Right kidney (tissue), 1 donor: ENCODE measurements at regions not wholly inside any gene's neighbourhood (a gene's known extent, or its start where the extent isn't known, plus 50 kb on each side); places are given as distances from the start of the nearest gene placed in this dataset.
"Not testable (repeated sequence)": the region's sequence is repeated elsewhere in the genome, so short reads cannot be mapped to it uniquely, and the experiment has no call there.

Experiments used
- DNase-seq: peaks from one replicate; pipeline ENCODE4 v3.0.0-alpha.2; 2016

DNA sequence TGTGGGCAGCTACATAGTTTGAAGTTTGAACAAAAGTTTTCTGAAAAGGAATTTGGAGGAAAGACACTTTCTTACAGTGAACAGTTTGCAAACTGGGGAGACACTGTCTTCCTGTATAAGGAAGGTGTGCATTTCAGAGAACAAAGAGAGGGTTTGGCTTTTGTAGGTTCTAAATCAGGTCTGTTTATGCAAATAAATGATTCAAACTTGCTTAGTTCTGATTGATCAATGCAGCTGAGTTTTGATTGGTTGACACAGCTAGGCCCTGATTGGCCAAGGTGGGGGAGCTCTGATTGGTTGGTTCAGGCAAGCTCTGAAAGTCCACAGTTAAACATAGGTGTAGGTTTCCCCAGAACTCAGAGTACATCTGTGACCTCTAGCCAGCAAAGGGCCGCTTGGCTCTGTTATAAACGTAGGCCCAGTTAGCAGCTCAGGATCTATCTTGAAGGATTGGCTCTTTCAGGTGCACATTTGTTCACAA, 63.0 kb upstream of the ENPP6 start:
- DNase-seq: no peak

DNA sequence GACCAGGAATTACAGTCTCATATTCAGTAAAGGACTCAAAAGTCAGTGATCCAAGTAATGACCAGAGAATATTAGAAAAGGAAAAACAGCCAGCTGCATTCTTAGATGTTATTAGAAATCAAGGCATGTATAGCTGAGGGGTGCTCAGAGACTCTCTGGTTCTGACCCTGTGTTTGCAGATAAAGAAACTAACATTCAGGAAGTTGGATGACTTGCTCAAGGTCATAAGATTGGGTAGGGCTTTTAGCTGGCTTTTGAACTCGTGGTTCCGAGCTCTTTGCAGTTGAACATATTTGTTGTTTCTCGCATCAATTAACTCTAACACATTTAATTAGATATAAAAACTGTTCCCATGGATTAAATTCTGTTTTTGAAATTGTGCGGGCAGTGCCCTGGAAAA, 62.5 kb upstream of the ENPP6 start:
- DNase-seq: no peak

DNA sequence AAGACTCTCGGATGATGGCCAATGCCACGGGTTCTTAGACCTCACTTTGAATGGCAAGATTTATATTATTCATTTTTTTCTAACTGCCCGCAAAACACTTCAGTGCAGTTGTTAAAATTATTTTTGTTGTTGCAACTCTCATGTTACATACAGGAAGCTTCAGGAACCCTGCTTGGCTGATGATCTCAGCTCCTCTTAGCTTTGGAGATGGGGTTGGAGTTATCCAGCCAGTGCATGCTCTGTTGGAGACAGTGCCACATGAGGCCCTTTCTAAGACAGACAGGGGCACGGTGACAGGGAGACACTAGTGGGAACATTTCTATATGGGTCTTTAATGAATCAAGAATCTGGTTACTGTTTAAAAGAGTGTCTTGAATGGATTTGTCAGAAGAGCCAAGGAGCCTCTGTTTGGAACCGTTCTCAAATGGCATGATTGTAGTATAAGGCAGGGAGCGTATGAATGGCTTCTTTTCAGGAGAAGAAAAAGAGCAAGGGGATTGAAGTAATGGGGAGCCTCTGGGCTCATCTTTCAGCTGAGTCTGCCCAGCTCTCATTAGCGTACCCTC, 61.9 kb upstream of the ENPP6 start:
- DNase-seq: no peak

DNA sequence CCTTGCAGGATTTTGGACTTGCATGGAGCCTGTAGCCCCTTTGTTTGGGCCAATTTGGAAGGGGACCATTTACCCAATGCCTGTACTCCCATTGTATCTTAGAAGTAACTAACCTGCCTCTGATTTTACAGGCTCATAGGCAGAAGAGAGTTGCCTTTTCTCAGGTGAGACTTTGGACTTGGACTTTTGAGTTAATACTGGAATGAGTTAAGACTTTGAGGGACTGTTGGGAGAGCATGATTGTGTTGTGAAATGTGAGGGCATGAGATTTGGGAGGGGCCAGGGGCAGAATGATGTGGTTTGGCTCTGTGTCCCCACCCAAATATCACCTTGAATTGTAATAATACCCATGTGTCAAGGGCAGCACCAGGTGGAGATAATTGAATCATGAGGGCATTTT, 60.1 kb upstream of the ENPP6 start:
- DNase-seq: not testable (repeated sequence)

DNA sequence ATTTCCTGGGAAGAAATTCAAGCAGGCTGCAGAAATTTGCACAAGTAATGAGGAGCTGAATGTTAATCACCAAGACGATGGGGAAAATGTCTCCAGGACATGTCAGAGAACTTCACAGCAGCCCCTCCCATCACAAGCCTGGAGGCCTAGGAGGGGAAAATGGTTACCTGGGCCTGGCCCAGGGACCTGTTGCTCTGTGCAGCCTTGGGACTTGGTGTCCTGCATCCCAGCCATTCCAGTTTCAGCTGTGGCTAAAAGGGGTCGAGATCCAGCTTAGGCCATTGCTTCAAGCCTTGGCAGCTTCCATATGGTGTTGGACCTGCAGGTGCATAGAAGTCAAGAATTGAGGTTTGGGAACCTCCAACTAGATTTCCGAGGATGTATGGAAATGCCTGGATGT, 59.3 kb upstream of the ENPP6 start:
- DNase-seq: not testable (repeated sequence)

DNA sequence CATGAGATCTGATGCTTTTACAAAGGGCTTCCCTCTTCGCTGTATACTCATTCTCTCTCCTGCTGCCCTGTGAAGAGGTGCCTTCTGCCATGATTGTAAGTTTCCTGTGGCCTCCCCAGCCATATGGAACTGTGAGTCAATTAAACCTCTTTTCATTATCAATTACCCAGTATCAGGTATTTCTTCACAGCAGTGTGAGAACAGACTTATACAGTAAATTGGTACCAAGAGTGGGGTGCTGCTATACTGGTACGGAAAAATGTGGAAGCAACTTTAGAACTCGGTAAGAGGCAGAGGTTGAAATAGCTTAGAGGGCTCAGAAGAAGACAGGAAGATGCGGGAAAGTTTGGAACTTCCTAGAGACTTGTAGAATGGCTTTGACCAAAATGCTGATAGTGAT, 58.7 kb upstream of the ENPP6 start:
- DNase-seq: not testable (repeated sequence)

DNA sequence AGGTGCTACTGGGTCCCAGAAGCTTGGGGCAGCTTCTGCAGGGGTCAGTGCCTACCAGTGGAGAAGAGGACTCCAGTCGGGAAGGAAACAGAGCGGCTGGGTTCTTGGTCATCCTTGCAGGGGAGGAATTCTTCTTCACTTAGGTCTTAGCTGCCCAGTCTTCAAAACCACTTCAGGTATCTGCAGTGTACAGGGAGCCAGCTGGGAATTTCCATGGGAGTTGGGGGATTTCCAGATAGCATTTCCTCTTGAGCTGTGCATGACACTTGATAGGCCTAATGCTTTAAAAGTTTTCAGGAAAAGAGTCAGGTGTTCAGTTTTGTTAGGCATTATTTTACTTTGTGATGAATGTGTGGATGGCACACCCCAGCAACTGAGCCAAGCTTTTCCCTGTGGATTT, 58.1 kb upstream of the ENPP6 start:
- no peak for DNase-seq

DNA sequence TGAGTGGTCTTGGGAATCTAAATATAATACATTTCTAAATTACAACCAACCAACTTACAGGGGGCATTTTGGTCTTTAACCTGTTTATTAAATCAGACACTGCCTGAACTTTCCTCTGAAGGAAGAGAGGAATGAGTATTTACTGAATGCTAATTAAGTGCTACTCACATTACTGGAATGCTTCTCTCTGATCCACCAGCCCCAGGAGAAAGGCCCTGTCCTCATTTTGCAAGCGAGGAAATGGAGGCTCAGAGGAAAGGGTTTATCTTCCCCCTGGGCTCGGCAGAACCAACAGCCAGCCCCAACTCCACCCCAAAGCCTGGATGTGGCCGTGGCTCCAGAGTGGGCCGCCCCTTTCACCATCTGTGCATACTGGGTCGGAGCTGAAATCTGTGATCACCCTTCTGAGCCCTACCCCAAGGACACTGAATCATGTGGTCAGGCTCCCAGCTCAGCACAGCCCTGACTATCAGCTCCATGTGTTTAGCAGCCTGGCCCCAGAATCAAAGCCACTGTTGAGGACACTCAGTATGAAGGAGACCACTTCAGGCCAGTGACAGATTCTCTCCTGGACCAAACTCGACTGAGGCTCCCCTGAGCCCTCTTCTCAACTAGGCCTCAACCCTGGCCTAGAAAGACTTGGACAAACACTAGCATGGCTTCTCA, 56.7 kb upstream of the ENPP6 start:
- DNase-seq: no peak

DNA sequence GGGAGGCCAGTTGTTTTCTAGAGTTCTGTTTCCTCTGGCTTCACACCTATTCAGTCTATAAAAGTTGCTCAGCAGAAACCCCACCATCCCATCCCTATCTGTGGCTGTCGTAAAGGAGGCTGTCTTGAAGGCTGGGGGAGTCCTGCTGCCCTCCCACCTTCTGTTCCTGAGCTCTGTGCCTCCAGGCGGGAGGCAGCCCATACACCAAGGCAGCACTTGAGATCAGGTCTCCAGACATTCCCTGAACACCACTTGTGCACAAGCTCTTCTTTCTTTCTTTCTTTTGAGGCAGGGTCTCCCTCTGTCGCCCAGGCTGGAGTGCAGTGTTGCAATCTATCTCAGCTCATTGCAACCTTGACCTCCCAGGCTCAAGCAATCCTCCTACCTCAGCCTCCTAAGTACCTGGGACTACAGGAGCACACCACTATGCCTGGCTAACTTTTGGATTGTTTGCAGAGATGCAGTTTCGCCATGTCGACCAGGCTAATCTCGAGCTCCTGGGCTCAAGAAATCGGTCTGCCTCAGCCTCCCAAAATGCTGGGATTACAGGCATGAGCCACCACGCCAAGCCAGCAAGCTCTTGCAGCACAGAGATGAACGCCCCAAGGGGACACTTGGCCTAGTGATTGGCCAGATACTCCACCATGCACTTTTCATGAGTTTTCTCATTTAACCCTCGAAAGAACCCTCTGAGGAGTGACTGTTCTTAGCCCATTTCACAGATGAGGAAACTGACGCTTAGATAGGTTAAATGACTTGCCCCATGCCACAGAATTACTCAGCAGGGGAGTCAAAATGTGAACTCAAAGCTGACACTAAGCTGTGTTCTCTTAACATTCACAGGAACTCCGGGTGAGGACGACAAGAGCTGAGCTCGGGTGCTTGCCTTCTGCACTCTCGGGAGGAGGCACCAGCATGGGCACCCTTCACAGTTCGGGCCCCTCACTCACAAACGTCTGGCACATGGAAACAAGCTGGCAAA, 55.8 kb upstream of the ENPP6 start:
- no peak for DNase-seq

DNA sequence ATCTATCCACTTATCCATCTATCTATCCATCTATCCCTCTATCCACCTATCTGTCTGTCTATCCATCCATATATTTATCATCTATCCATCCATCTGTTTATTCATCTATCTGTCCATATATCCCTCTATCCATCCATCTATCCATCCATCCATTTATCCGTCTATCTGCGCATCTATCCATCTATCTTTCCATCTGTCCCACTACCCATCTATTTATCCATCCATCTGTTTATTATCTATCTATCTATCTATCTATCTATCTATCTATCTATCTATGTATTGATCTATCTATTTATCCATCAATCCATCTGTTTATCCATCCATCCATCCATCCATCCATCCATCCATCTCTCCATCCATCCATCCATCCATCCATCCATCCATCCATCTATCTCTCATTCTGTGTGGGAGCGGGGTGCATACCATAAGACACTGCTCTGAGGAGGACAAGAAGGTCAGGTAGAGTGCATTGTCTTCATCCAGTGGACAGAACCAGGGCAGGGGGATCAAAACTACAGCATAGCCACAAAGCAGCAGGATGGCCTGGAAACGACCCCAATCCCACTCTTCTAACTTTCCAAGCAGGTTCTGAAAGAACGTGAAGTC, 53.2 kb upstream of the ENPP6 start:
- DNase-seq: no peak

DNA sequence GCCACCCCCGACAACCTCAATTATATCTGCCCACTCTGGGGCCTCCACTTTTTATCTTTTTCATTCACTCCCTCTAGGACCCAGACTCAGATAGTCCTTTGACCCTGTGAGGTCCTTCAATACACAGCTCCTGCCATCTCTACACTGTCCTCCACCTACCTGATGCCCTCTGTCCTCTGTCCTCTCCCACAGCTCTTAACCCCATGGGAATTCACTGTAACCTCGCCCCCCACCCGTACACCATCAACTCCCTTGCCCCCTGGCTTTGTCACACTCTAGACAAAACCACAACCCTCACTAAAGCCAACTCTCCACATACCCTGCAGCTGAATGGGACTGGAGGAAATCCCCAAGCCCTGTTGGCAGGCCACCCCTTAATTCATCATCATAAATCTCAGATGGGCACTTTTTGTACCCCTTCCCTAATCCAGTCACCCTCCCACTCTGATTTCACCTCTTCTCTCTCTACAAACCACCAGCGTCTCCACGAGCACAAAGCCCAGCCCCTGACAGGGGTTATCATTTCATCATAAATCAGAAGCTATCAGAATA, 52.3 kb upstream of the ENPP6 start:
- no peak for DNase-seq

DNA sequence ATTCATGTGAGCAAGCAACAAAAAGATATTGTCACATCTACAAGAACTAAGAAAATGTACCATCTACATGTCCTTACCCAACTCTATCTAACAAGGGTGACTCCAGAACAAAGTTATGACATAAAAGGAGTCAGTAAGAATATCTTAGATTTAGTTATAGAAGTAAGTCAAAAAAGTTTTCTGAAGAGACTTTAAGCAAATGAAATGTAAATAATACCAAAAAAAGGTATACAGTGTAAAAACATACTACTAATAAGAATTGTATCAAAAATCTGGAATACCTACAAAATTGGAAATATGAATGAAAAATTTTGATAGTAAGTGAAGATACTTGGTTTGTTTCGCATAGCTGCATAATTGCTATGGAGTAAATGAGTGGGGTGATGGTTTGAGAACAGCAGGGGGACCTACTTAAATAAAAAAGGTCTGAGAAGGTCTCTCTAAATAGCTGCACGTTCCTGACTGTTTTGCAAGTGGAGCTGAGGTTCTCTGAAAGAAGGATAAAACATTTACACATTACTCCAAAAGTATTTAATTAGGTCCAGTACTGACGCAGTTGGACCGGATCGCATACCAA, 51.0 kb upstream of the ENPP6 start:
- no peak for DNase-seq

DNA sequence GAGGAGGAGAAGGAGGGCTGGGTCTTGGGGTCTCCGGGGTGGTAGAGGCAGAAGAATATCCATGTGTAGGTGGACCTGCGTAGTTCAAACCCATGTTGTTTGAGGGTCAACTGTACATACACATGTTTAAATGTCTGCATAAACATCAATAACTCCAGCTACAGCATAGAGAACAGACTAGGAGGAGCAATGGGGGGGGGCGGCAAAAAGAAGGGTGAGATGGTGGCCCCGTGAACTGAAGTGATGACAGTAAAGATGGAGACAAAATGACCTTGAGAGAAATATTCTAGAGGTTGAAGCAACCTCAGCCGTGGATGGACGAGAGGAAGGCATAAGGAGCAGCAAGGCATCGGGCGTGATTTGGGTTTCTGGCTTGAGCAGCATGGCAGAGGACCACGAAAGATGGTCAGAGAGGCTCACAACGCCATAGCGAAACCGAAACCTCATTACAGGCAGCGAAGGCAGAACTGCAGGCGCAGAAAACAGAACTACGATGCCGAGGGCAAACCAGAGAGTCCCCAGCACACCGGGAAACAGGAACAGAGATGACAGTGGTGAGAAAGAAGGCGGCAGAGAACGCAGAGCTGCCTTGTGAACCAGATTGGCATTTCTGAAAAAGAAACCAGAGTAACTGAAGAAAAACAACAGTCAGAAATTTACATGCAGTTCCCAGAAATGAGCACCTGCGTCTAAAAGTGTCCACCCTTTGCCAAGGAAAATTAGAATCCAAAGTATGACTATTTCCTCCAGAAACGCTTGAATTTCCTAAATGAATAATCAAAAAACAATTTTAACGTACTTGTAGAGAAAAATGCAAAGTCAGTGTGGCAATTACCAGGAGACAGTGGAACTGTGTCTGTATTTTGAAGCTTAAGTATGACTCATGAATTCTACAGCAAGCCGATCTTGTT, 50.3 kb upstream of the ENPP6 start:
- DNase-seq: no peak
